ENCODE measurements at regions not wholly inside any gene's neighbourhood (a gene's known extent, or its start where the extent isn't known, plus 50 kb on each side); places are given as distances from the start of the nearest gene placed in this dataset.

- 55 to 60% methylated on average over 5 of the region's 5 CpGs for WGBS, 2 donors
- no peaks in the 10 kb centered on the region for H3K27me3 ChIP-seq
- DNase-seq: no peak
- no peak overlapping the region for H3K4me3 ChIP-seq
- no peaks in the 10 kb centered on the region for H3K36me3 ChIP-seq (replicated peaks in 1 of 2; ENCODE audit: insufficient read depth in 1 of 2, low read depth in 2 of 2)
- no peaks in the 10 kb centered on the region for H3K4me1 ChIP-seq
- intact Hi-C loops (cut with DNase I): no loop called here
- no peak for TF ChIP-seq POLR2A (IDR thresholded peaks at IDR 0.05)
- TF ChIP-seq, protein P1, sequence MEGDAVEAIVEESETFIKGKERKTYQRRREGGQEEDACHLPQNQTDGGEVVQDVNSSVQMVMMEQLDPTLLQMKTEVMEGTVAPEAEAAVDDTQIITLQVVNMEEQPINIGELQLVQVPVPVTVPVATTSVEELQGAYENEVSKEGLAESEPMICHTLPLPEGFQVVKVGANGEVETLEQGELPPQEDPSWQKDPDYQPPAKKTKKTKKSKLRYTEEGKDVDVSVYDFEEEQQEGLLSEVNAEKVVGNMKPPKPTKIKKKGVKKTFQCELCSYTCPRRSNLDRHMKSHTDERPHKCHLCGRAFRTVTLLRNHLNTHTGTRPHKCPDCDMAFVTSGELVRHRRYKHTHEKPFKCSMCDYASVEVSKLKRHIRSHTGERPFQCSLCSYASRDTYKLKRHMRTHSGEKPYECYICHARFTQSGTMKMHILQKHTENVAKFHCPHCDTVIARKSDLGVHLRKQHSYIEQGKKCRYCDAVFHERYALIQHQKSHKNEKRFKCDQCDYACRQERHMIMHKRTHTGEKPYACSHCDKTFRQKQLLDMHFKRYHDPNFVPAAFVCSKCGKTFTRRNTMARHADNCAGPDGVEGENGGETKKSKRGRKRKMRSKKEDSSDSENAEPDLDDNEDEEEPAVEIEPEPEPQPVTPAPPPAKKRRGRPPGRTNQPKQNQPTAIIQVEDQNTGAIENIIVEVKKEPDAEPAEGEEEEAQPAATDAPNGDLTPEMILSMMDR (IDR thresholded peaks at IDR 0.05): no peak
- no peaks in the 10 kb centered on the region for H3K9me3 ChIP-seq
- H3K27ac ChIP-seq: no peak overlapping the region
- no peak for ATAC-seq
These were observed 64.9 kb upstream of the ZSWIM2 start for GRCh38 chr2:186913870-186914269.

- Histone ChIP-seq H3K27ac (no peak overlapping the region), H3K36me3 (replicated peaks in 1 of 2; ENCODE audit: insufficient read depth in 1 of 2, low read depth in 2 of 2) (no peaks in the 10 kb centered on the region), H3K9me3 (no peaks in the 10 kb centered on the region), H3K4me3 (no peak overlapping the region), H3K4me1 (no peaks in the 10 kb centered on the region), H3K27me3 (no peaks in the 10 kb centered on the region)
- WGBS, 2 donors: 41 to 51% methylated on average over 2 of the region's 2 CpGs
- ATAC-seq (no peak), DNase-seq (no peak)
- no peak for TF ChIP-seq POLR2A (IDR thresholded peaks at IDR 0.05)
- TF ChIP-seq, protein P1 (IDR thresholded peaks at IDR 0.05): no peak
- intact Hi-C loops (cut with DNase I): no loop called here
These were observed 64.0 kb upstream of the ZSWIM2 start for GRCh38 chr2:186912979-186913378.

GRCh38 chr2:186911551-186912085, 62.6 kb upstream of the ZSWIM2 start:
- intact Hi-C loops (cut with DNase I): no loop called here
- DNase-seq: no peak
- H3K36me3 ChIP-seq (replicated peaks in 1 of 2; ENCODE audit: insufficient read depth in 1 of 2, low read depth in 2 of 2): no peaks in the 10 kb centered on the region
- H3K4me1 ChIP-seq: no peaks in the 10 kb centered on the region
- H3K27ac ChIP-seq: no peak overlapping the region
- no peak overlapping the region for H3K4me3 ChIP-seq
- WGBS, 2 donors: 62 to 71% methylated on average over 5 to 8 of the region's 8 CpGs
- no peak for TF ChIP-seq POLR2A (IDR thresholded peaks at IDR 0.05)
- TF ChIP-seq, protein P1 (IDR thresholded peaks at IDR 0.05): no peak
- H3K9me3 ChIP-seq: no peaks in the 10 kb centered on the region
- no peak for ATAC-seq
- H3K27me3 ChIP-seq: no peaks in the 10 kb centered on the region

GRCh38 chr2:186910996-186911395, 62.0 kb upstream of the ZSWIM2 start:
- Histone ChIP-seq H3K27ac (no peak overlapping the region), H3K27me3 (no peaks in the 10 kb centered on the region), H3K9me3 (no peaks in the 10 kb centered on the region), H3K36me3 (replicated peaks in 1 of 2; ENCODE audit: insufficient read depth in 1 of 2, low read depth in 2 of 2) (no peaks in the 10 kb centered on the region), H3K4me3 (no peak overlapping the region), H3K4me1 (no peaks in the 10 kb centered on the region)
- intact Hi-C loops (cut with DNase I): no loop called here
- ATAC-seq (no peak), DNase-seq (no peak)
- 55 to 68% methylated on average over 4 of the region's 4 CpGs for WGBS, 2 donors
- TF ChIP-seq, protein P1 (IDR thresholded peaks at IDR 0.05): no peak
- no peak for TF ChIP-seq POLR2A (IDR thresholded peaks at IDR 0.05)

DNA sequence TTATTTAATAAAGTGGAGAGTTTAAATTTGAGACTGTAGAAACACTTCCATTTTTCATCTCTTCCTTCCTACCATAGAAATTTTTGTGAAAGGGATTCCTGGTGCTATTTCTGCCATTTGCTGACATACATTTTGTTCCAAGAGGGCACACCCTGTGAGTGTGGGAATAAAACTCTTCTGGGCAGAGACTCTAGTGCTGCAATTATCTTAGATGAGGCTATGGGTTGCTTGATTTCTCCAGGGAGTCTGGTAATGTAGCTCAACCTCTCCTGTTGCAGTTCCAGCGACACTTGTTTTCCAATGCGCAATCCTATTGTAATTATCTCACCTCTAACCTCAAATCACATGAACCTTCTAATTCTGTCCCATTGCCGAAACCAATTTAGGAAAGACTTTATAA, 60.1 kb upstream of the ZSWIM2 start:
- H3K9me3 ChIP-seq: no peaks in the 10 kb centered on the region
- TF ChIP-seq, protein P1 (IDR thresholded peaks at IDR 0.05): no peak
- no peak for TF ChIP-seq POLR2A (IDR thresholded peaks at IDR 0.05)
- WGBS, 2 donors: 77 to 83% methylated on average over 3 of the region's 3 CpGs
- H3K4me3 ChIP-seq: no peak overlapping the region
- H3K36me3 ChIP-seq (replicated peaks in 1 of 2; ENCODE audit: insufficient read depth in 1 of 2, low read depth in 2 of 2): no peaks in the 10 kb centered on the region
- no peak for ATAC-seq
- H3K4me1 ChIP-seq: no peaks in the 10 kb centered on the region
- intact Hi-C loops (cut with DNase I): no loop called here
- no peak overlapping the region for H3K27ac ChIP-seq
- DNase-seq: no peak
- H3K27me3 ChIP-seq: no peaks in the 10 kb centered on the region

All from body of pancreas (tissue), 4 donors.